SK-N-SH (cell line): ENCODE measurements at regions not wholly inside any gene's neighbourhood (a gene's known extent, or its start where the extent isn't known, plus 50 kb on each side); places are given as distances from the start of the nearest gene placed in this dataset.

Source experiments
- CTCF ChIA-PET: fragments of 300-600, 350-600 bp; formaldehyde crosslinking; extraction: SDS; loops from one replicate; lab custom pipeline; 2021; lab: Yijun Ruan, JAX
- POLR2A ChIA-PET: fragments of 350-600 bp; sonication (Branson Sonifier 250); formaldehyde crosslinking; extraction: SDS; loops from one replicate; lab custom pipeline; 2020; ENCODE audit warnings: antibody characterized with exemption, inconsistent platforms; lab: Yijun Ruan, JAX
- DNase-seq: peaks from one replicate; pipeline ENCODE4 v3.0.0; 2012
- H2AFZ ChIP-seq: fragments of 200-600 bp; sonication (generic); 2 replicates; pipeline ENCODE4 v1.8.1; 2016; ENCODE audit warnings: antibody characterized with exemption, mild to moderate bottlenecking, low read depth
- H3F3A ChIP-seq: fragments of 200-600 bp; sonication (generic); replicated peaks from 2 replicates; pipeline ENCODE3; 2016; ENCODE audit warnings: antibody characterized with exemption, mild to moderate bottlenecking; ENCODE audit not compliant: insufficient read depth
- H3K27ac ChIP-seq, 2 experiments: fragments of 200-500 bp in 1 of 2; fragments of 200-600 bp in 1 of 2; sonication (Bioruptor generic) in 1 of 2; sonication (generic), shearing (Covaris generic) in 1 of 2; 2 replicates each; pipeline versions ENCODE4 v1.5.1 to v1.6.1; 2014 to 2016; ENCODE audit warnings: low read depth in 2 of 2, inconsistent platforms in 1 of 2, low read length in 1 of 2, mild to moderate bottlenecking in 1 of 2, mixed read lengths in 1 of 2
- H3K27me3 ChIP-seq: fragments of 200-600 bp; sonication (generic), shearing (Covaris generic); 2 replicates; pipeline ENCODE4 v1.6.1; 2016; ENCODE audit warnings: mixed run types; ENCODE audit not compliant: insufficient read depth
- H3K36me3 ChIP-seq, 2 experiments: fragments of 200-500 bp in 1 of 2; fragments of 200-600 bp in 1 of 2; sonication (Bioruptor generic) in 1 of 2; sonication (generic) in 1 of 2; replicated peaks in 1 of 2; 2 replicates each; pipeline versions ENCODE3 to v1.5.1; 2014 to 2016; ENCODE audit warnings: low read length in 1 of 2, mild to moderate bottlenecking in 1 of 2; ENCODE audit not compliant: insufficient read depth in 2 of 2, control insufficient read depth in 1 of 2
- H3K4me1 ChIP-seq, 2 experiments: fragments of 200-500 bp in 1 of 2; fragments of 200-600 bp in 1 of 2; sonication (Bioruptor generic) in 1 of 2; sonication (generic), shearing (Covaris generic) in 1 of 2; 2 replicates each; pipeline versions ENCODE4 v1.5.1 to v1.6.1; 2014 to 2016; ENCODE audit warnings: low read depth in 1 of 2, low read length in 1 of 2, mixed run types in 1 of 2; ENCODE audit not compliant: insufficient read depth in 2 of 2, control insufficient read depth in 1 of 2
- H3K4me2 ChIP-seq: fragments of 200-600 bp; sonication (generic), shearing (Covaris generic); 2 replicates; pipeline ENCODE4 v1.6.1; 2017; ENCODE audit warnings: mixed run types
- H3K4me3 ChIP-seq, 2 experiments: fragments of 200-500 bp in 1 of 2; fragments of 200-600 bp in 1 of 2; sonication (Bioruptor generic) in 1 of 2; sonication (generic), shearing (Covaris generic) in 1 of 2; 2 replicates each; pipeline versions ENCODE4 v1.5.1 to v1.8.1; 2014 to 2016; ENCODE audit warnings: low read depth in 2 of 2, inconsistent platforms in 1 of 2, low read length in 1 of 2, mild to moderate bottlenecking in 1 of 2, mixed read lengths in 1 of 2, moderate library complexity in 1 of 2
- H3K79me2 ChIP-seq: fragments of 200-600 bp; sonication (generic); 2 replicates; pipeline ENCODE4 v1.8.1; 2017; ENCODE audit warnings: mild to moderate bottlenecking; ENCODE audit not compliant: insufficient read depth
- H3K9ac ChIP-seq: fragments of 200-600 bp; sonication (generic); 2 replicates; pipeline ENCODE4 v1.6.1; 2017; ENCODE audit warnings: mixed run types
- H3K9me2 ChIP-seq: fragments of 200-600 bp; sonication (generic); 2 replicates; pipeline ENCODE4 v1.6.1; 2017; ENCODE audit warnings: mixed run types
- H3K9me3 ChIP-seq: fragments of 200-600 bp; sonication (generic); 2 replicates; pipeline ENCODE4 v1.6.1; 2017; ENCODE audit warnings: mixed run types, mild to moderate bottlenecking, moderate library complexity
- H4K20me1 ChIP-seq: fragments of 200-600 bp; sonication (generic); 2 replicates; pipeline ENCODE4 v1.6.1; 2017; ENCODE audit warnings: mild to moderate bottlenecking, mixed run types; ENCODE audit not compliant: insufficient read depth
- ELF1 ChIP-seq: IDR thresholded peaks from 2 replicates; pipeline ENCODE4 v1.4.0; 2012
- EP300 ChIP-seq, 2 experiments: IDR thresholded peaks; 2 replicates each; pipeline versions ENCODE4 v1.4.0 to v1.6.1; 2012; ENCODE audit warnings: borderline replicate concordance in 1 of 2, low read depth in 1 of 2, low read length in 1 of 2
- EZH2phosphoT487 ChIP-seq: fragments of 200-600 bp; sonication (generic); IDR thresholded peaks from 2 replicates; pipeline ENCODE4 v1.6.1; 2017; ENCODE audit warnings: low read depth, mixed run types, mild to moderate bottlenecking, antibody characterized with exemption, moderate library complexity, borderline replicate concordance
- FOSL2 ChIP-seq: IDR thresholded peaks from 2 replicates; pipeline ENCODE4 v1.4.0; 2012; ENCODE audit warnings: low read depth, mild to moderate bottlenecking, moderate library complexity, borderline replicate concordance
- FOXM1 ChIP-seq: IDR thresholded peaks from 2 replicates; pipeline ENCODE4 v1.4.0; 2012; ENCODE audit warnings: low read depth, mild to moderate bottlenecking
- JUND ChIP-seq: IDR thresholded peaks from 2 replicates; pipeline ENCODE4 v1.4.0; 2012
- MAX ChIP-seq: IDR thresholded peaks from 2 replicates; pipeline ENCODE4 v1.4.0; 2012; ENCODE audit warnings: low read depth
- MEF2A ChIP-seq: IDR thresholded peaks from 2 replicates; pipeline ENCODE4 v1.4.0; 2012; ENCODE audit warnings: low read depth, borderline replicate concordance
- MXI1 ChIP-seq: IDR thresholded peaks from 2 replicates; pipeline ENCODE4 v1.6.1; 2012; ENCODE audit warnings: mild to moderate bottlenecking, low read depth, low read length, improper control_type of control experiment
- NRF1 ChIP-seq: IDR thresholded peaks from 2 replicates; pipeline ENCODE4 v1.6.1; 2012; ENCODE audit warnings: low read depth, mild to moderate bottlenecking, low read length
- POLR2AphosphoS5 ChIP-seq: IDR thresholded peaks from 2 replicates; pipeline ENCODE4 v1.6.1; 2012; ENCODE audit warnings: low read depth, low read length
- RCOR1 ChIP-seq: fragments of 150-350 bp; IDR thresholded peaks from 2 replicates; pipeline ENCODE4 v1.6.1; 2017; ENCODE audit warnings: antibody characterized with exemption, low read length
- RFX5 ChIP-seq: IDR thresholded peaks from 2 replicates; pipeline ENCODE4 v1.6.1; 2012; ENCODE audit warnings: mild to moderate bottlenecking, improper control_type of control experiment, low read length
- RXRA ChIP-seq: IDR thresholded peaks from 2 replicates; pipeline ENCODE4 v1.4.0; 2012; ENCODE audit warnings: low read depth, mild to moderate bottlenecking, borderline replicate concordance
- TAF1 ChIP-seq: IDR thresholded peaks from 2 replicates; pipeline ENCODE4 v1.6.1; 2012; ENCODE audit warnings: low read depth, mild to moderate bottlenecking, low read length, moderate library complexity, borderline replicate concordance
- ZBTB33 ChIP-seq: IDR thresholded peaks from 2 replicates; pipeline ENCODE4 v1.4.0; 2012; ENCODE audit warnings: low read depth, borderline replicate concordance
- WGBS: methylation state at CpG from one replicate; pipeline ENCODE4 v1.1.6; 2017; ENCODE audit warnings: low lambda C conversion rate; 5-methylcytosine and 5-hydroxymethylcytosine counted together
- TF ChIP-seq, protein P1 (sequence below): IDR thresholded peaks from 2 replicates; pipeline ENCODE4 v1.6.1; 2012; ENCODE audit warnings: mild to moderate bottlenecking, low read depth, low read length, moderate library complexity

GRCh38 chr17:13698832-13699231 lies 97.1 kb upstream of the HS3ST3A1 start:
- Histone ChIP-seq H3K27ac (no peak overlapping the region), H3K27me3 (no peaks in the 10 kb centered on the region), H2AFZ (no peak overlapping the region), H3K9me2 (no peaks in the 10 kb centered on the region), H3K9me3 (no peaks in the 10 kb centered on the region), H4K20me1 (no peaks in the 10 kb centered on the region), H3K4me2 (no peak overlapping the region), H3K9ac (no peak overlapping the region), H3K4me3 (no peak overlapping the region), H3K4me1 (no peaks in the 10 kb centered on the region), H3K79me2 (no peaks in the 10 kb centered on the region), H3K36me3 (no peaks in the 10 kb centered on the region), H3F3A (no peaks in the 10 kb centered on the region)
- 3% methylated on average over 3 of the region's 3 CpGs for WGBS
- no peak for TF ChIP-seq MAX
- TF ChIP-seq RFX5 = no peak
- no peak for TF ChIP-seq MXI1
- TF ChIP-seq FOXM1 = no peak
- TF ChIP-seq, protein P1, sequence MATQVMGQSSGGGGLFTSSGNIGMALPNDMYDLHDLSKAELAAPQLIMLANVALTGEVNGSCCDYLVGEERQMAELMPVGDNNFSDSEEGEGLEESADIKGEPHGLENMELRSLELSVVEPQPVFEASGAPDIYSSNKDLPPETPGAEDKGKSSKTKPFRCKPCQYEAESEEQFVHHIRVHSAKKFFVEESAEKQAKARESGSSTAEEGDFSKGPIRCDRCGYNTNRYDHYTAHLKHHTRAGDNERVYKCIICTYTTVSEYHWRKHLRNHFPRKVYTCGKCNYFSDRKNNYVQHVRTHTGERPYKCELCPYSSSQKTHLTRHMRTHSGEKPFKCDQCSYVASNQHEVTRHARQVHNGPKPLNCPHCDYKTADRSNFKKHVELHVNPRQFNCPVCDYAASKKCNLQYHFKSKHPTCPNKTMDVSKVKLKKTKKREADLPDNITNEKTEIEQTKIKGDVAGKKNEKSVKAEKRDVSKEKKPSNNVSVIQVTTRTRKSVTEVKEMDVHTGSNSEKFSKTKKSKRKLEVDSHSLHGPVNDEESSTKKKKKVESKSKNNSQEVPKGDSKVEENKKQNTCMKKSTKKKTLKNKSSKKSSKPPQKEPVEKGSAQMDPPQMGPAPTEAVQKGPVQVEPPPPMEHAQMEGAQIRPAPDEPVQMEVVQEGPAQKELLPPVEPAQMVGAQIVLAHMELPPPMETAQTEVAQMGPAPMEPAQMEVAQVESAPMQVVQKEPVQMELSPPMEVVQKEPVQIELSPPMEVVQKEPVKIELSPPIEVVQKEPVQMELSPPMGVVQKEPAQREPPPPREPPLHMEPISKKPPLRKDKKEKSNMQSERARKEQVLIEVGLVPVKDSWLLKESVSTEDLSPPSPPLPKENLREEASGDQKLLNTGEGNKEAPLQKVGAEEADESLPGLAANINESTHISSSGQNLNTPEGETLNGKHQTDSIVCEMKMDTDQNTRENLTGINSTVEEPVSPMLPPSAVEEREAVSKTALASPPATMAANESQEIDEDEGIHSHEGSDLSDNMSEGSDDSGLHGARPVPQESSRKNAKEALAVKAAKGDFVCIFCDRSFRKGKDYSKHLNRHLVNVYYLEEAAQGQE = no peak
- TF ChIP-seq FOSL2 = no peak
- TF ChIP-seq JUND = no peak
- no peak for TF ChIP-seq POLR2AphosphoS5
- no peak for TF ChIP-seq MEF2A
- no peak for TF ChIP-seq EP300 (IDR thresholded peaks at IDR 0.05; ENCODE audit: borderline replicate concordance in 1 of 2, low read depth in 1 of 2, low read length in 1 of 2)
- no peak for TF ChIP-seq NRF1
- TF ChIP-seq TAF1 = no peak
- TF ChIP-seq RXRA = no peak
- TF ChIP-seq ELF1 = no peak
- no peak for TF ChIP-seq EZH2phosphoT487
- TF ChIP-seq ZBTB33 = no peak
- TF ChIP-seq RCOR1 = no peak
- ChIA-PET POLR2A (no interaction called here), CTCF (no interaction called here)
- no peak for DNase-seq
